Gastroesophageal sphincter (tissue), 4 donors: ENCODE measurements at regions not wholly inside any gene's neighbourhood (a gene's known extent, or its start where the extent isn't known, plus 50 kb on each side); places are given as distances from the start of the nearest gene placed in this dataset.
A peak's percentile ranks its signal among the peaks of the same experiment; 100 is the strongest.

Experiments used
- ATAC-seq: fragments of 150-250 bp; one replicate; pipeline ENCODE4 v1.9.1; 2016; ENCODE audit warnings: mild to moderate bottlenecking, moderate library complexity
- H3K27ac ChIP-seq, 4 donors: fragments of 200-600 bp; sonication (generic) in 3 of 4; 1 replicate in 3 of 4; 2 replicates in 1 of 4; pipeline ENCODE4 v1.5.1; 2016 to 2019
- H3K27me3 ChIP-seq: fragments of 200-600 bp; sonication (generic); one replicate; pipeline ENCODE4 v1.5.1; 2019
- H3K36me3 ChIP-seq, 2 donors: fragments of 200-600 bp; sonication (generic); one replicate each; pipeline ENCODE4 v1.5.1; 2019; ENCODE audit warnings: control low read depth in 1 of 2
- H3K4me1 ChIP-seq, 3 donors: fragments of 200-600 bp; sonication (generic); 1 replicate in 2 of 3; 2 replicates in 1 of 3; pipeline ENCODE4 v1.5.1; 2016 to 2019; ENCODE audit warnings: control low read depth in 2 of 3
- H3K4me3 ChIP-seq, 2 donors: fragments of 200-600 bp; sonication (generic); one replicate each; pipeline ENCODE4 v1.5.1; 2019; ENCODE audit warnings: mild to moderate bottlenecking in 1 of 2, moderate library complexity in 1 of 2
- H3K9me3 ChIP-seq, 3 donors: fragments of 200-600 bp; sonication (generic); one replicate each; pipeline ENCODE4 v1.5.1; 2017 to 2019; ENCODE audit warnings: control low read depth in 2 of 3
- CTCF ChIP-seq, 4 experiments: fragments of 200-600 bp in 2 of 4; fragments of 450-650 bp in 2 of 4; sonication (generic) in 1 of 4; IDR thresholded peaks; one replicate each; pipeline ENCODE4 v1.5.1; 2017 to 2019; ENCODE audit warnings: antibody characterized with exemption in 4 of 4, mild to moderate bottlenecking in 2 of 4, moderate library complexity in 2 of 4
- EP300 ChIP-seq: sonication (generic); formaldehyde crosslinking; IDR thresholded peaks from one replicate; pipeline ENCODE4 v1.6.1; 2017; ENCODE audit warnings: antibody characterized with exemption, mild to moderate bottlenecking
- POLR2A ChIP-seq, 2 donors: fragments of 450-650 bp; IDR thresholded peaks; one replicate each; pipeline ENCODE4 v1.6.1; 2017; ENCODE audit warnings: antibody characterized with exemption in 2 of 2, mild to moderate bottlenecking in 2 of 2, moderate library complexity in 1 of 2
- POLR2AphosphoS5 ChIP-seq: sonication (generic); formaldehyde crosslinking; IDR thresholded peaks from one replicate; pipeline ENCODE4 v1.6.1; 2017; ENCODE audit warnings: antibody characterized with exemption
- WGBS, 2 donors: methylation state at CpG; one replicate each; pipeline ENCODE4 v1.1.5; 2018; ENCODE audit warnings: low coverage in 1 of 2; 5-methylcytosine and 5-hydroxymethylcytosine counted together

GRCh38 chr5:172503925-172504700 lies 49.8 kb upstream of the SH3PXD2B start:
- no peak overlapping the region for H3K4me3 ChIP-seq
- WGBS, 2 donors, result 61 to 69% methylated on average over 3 to 5 of the region's 10 CpGs
- H3K27me3 ChIP-seq, result no peaks in the 10 kb centered on the region
- H3K27ac ChIP-seq, result peak overlapping the region in 3 of 4 donors; percentile 58 to 68 (median 66)
- ATAC-seq, result peak; percentile 74
- peaks cover 0 to 24% (median 9%) of the 10 kb centered on the region in 3 donors for H3K4me1 ChIP-seq
- no peaks in the 10 kb centered on the region for H3K36me3 ChIP-seq
- no peaks in the 10 kb centered on the region for H3K9me3 ChIP-seq
- no peak for TF ChIP-seq CTCF (IDR thresholded peaks at IDR 0.05)
- no peak for TF ChIP-seq POLR2AphosphoS5
- TF ChIP-seq POLR2A (IDR thresholded peaks at IDR 0.05), result no peak
- no peak for TF ChIP-seq EP300
